ENCODE measurements at regions not wholly inside any gene's neighbourhood (a gene's known extent, or its start where the extent isn't known, plus 50 kb on each side); places are given as distances from the start of the nearest gene placed in this dataset.

GRCh38 chr4:25531272-25531671, 124.4 kb upstream of the SLC34A2 start:
- DNase-seq: no peak

GRCh38 chr4:25532591-25532990, 123.1 kb upstream of the SLC34A2 start:
- DNase-seq: no peak

GRCh38 chr4:25533256-25533655, 122.4 kb upstream of the SLC34A2 start:
- DNase-seq: no peak

GRCh38 chr4:25535278-25535677, 120.4 kb upstream of the SLC34A2 start:
- DNase-seq: no peak

- no peak for DNase-seq
These were observed 119.8 kb upstream of the SLC34A2 start for GRCh38 chr4:25535701-25536473.

GRCh38 chr4:25536564-25537320, 118.9 kb upstream of the SLC34A2 start:
- no peak for DNase-seq

GRCh38 chr4:25538430-25538829, 117.2 kb upstream of the SLC34A2 start:
- DNase-seq: no peak

- no peak for DNase-seq
These were observed 116.4 kb upstream of the SLC34A2 start for GRCh38 chr4:25539241-25539640.

- DNase-seq: no peak
These were observed 114.9 kb upstream of the SLC34A2 start for GRCh38 chr4:25540734-25541133.

- no peak for DNase-seq
These were observed 108.3 kb upstream of the SLC34A2 start for GRCh38 chr4:25547343-25547742.

- no peak for DNase-seq
These were observed 106.2 kb upstream of the SLC34A2 start for GRCh38 chr4:25549413-25549812.

GRCh38 chr4:25550376-25551030, 105.1 kb upstream of the SLC34A2 start:
- DNase-seq: no peak

- no peak for DNase-seq
These were observed 104.0 kb upstream of the SLC34A2 start for GRCh38 chr4:25551605-25552004.

- DNase-seq: no peak
These were observed 102.9 kb upstream of the SLC34A2 start for GRCh38 chr4:25552580-25553271.

- no peak for DNase-seq
These were observed 96.1 kb upstream of the SLC34A2 start for GRCh38 chr4:25559508-25559907.

GRCh38 chr4:25560605-25561004, 95.0 kb upstream of the SLC34A2 start:
- DNase-seq: no peak

GRCh38 chr4:25563071-25563564, 92.5 kb upstream of the SLC34A2 start:
- DNase-seq: no peak

GRCh38 chr4:25564836-25565235, 90.8 kb upstream of the SLC34A2 start:
- DNase-seq: no peak

- no peak for DNase-seq
These were observed 88.4 kb upstream of the SLC34A2 start for GRCh38 chr4:25567253-25567652.

GRCh38 chr4:25569716-25570115, 85.9 kb upstream of the SLC34A2 start:
- no peak for DNase-seq

- DNase-seq: no peak
These were observed 80.0 kb upstream of the SLC34A2 start for GRCh38 chr4:25575611-25576010.

- DNase-seq: no peak
These were observed 77.2 kb upstream of the SLC34A2 start for GRCh38 chr4:25578432-25578831.
